ENCODE measurements at regions not wholly inside any gene's neighbourhood (a gene's known extent, or its start where the extent isn't known, plus 50 kb on each side); places are given as distances from the start of the nearest gene placed in this dataset.

DNA sequence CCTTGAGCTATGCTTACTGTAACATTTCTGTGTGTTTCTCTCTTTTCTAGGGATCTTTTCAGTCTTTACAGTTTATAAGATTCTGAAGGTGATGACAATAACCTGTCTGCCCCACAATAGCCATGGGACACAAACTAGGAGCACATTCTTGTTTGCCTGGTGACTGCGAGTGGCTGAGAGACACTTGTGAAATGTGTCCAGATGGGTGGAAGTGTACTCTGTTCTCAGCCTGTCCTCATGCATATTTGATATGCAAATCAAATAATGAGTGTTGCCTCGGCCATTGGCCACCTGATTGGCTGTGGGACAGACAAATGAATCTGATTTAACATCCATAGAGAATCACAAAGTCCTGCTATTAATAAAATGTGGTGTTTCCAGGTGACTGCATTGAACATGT is 246.2 kb downstream of the HNMT start:
- no peaks in the 10 kb centered on the region for H3K79me2 ChIP-seq (ENCODE audit: insufficient read depth, low read length)
- no peaks in the 10 kb centered on the region for H3K27me3 ChIP-seq (ENCODE audit: insufficient read depth, low read length)
- H3K56ac ChIP-seq (ENCODE audit: insufficient read length, low read depth, low read length): no peak overlapping the region
- no peak overlapping the region for H3K14ac ChIP-seq (ENCODE audit: insufficient read depth, low read length)
- no peak overlapping the region for H2BK120ac ChIP-seq (ENCODE audit: low read depth, low read length, poor library complexity, severe bottlenecking)
- no peak for DNase-seq
- no peaks in the 10 kb centered on the region for H3K4me1 ChIP-seq (ENCODE audit: insufficient read depth, low read length)
- no peak overlapping the region for H4K8ac ChIP-seq (replicated peaks; ENCODE audit: insufficient read length, low read depth, low read length)
- H3K4ac ChIP-seq (ENCODE audit: low read depth, low read length): no peak overlapping the region
- no peaks in the 10 kb centered on the region for H3K9me3 ChIP-seq (ENCODE audit: control insufficient read depth, low read depth, low read length)
- H2AFZ ChIP-seq (ENCODE audit: low read length): no peak overlapping the region
- Mint-ChIP-seq H3K4me1 (peaks cover 7% of the 10 kb centered on the region in 2 experiments; a peak in 3 of 4 replicates), H3K9me3 (peaks cover 0 to under 1% of the 10 kb centered on the region in 2 experiments; a peak in 1 of 5 replicates), H3K27me3 (ENCODE audit: low read depth) (no peaks in the 10 kb centered on the region; the same call in 1 of the 2 replicates), H3K4me3 (no peak overlapping the region), H3K27ac (no peak overlapping the region), H3K36me3 (ENCODE audit: insufficient read depth in 1 of 3, low read depth in 3 of 3) (peaks cover 0 to 5% (median 0%) of the 10 kb centered on the region in 3 experiments; a peak in 2 of 7 replicates)
- H3K9ac ChIP-seq (ENCODE audit: extremely low read depth, insufficient read length, low read length): no peak overlapping the region
- H4K91ac ChIP-seq (ENCODE audit: insufficient read length, low read depth, low read length): no peak overlapping the region
- H2AK5ac ChIP-seq (ENCODE audit: insufficient read length, low read length): no peak overlapping the region
- no peaks in the 10 kb centered on the region for H3K79me1 ChIP-seq (ENCODE audit: insufficient read depth, low read depth, low read length, poor library complexity, severe bottlenecking)
- no peak overlapping the region for H3K18ac ChIP-seq (ENCODE audit: insufficient read length, low read depth, low read length)
- no peak overlapping the region for H3K27ac ChIP-seq (ENCODE audit: insufficient read length, low read depth, low read length)
- H3K23ac ChIP-seq (ENCODE audit: insufficient read length, low read depth, low read length): no peak overlapping the region
- no CpG with 5 or more reads among the region's 2 CpGs for WGBS (ENCODE audit: extremely low coverage, insufficient read length, low lambda C conversion rate)
- H4K5ac ChIP-seq (ENCODE audit: insufficient read length, low read depth, low read length): no peak overlapping the region
- no peak overlapping the region for H2BK20ac ChIP-seq (ENCODE audit: low read depth, low read length, poor library complexity, severe bottlenecking)
- no peak overlapping the region for H2BK12ac ChIP-seq (ENCODE audit: insufficient read length, low read depth, low read length)
- H3K4me2 ChIP-seq (ENCODE audit: insufficient read depth, insufficient read length, low read length): no peak overlapping the region
- no peaks in the 10 kb centered on the region for H3K23me2 ChIP-seq (ENCODE audit: insufficient read length, low read depth, low read length, poor library complexity, severe bottlenecking)
- no peak overlapping the region for H3T11ph ChIP-seq (ENCODE audit: low read length)
- no peak overlapping the region for H2BK5ac ChIP-seq (ENCODE audit: insufficient read length, low read length)
- TF ChIP-seq, protein P1, sequence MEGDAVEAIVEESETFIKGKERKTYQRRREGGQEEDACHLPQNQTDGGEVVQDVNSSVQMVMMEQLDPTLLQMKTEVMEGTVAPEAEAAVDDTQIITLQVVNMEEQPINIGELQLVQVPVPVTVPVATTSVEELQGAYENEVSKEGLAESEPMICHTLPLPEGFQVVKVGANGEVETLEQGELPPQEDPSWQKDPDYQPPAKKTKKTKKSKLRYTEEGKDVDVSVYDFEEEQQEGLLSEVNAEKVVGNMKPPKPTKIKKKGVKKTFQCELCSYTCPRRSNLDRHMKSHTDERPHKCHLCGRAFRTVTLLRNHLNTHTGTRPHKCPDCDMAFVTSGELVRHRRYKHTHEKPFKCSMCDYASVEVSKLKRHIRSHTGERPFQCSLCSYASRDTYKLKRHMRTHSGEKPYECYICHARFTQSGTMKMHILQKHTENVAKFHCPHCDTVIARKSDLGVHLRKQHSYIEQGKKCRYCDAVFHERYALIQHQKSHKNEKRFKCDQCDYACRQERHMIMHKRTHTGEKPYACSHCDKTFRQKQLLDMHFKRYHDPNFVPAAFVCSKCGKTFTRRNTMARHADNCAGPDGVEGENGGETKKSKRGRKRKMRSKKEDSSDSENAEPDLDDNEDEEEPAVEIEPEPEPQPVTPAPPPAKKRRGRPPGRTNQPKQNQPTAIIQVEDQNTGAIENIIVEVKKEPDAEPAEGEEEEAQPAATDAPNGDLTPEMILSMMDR (conservative IDR thresholded peaks at IDR 0.05): no peak
- H4K20me1 ChIP-seq (ENCODE audit: control insufficient read depth, insufficient read depth, insufficient read length): no peaks in the 10 kb centered on the region
- H2BK15ac ChIP-seq (ENCODE audit: low read depth, low read length): no peak overlapping the region

All from H9 (cell line).